Spleen (tissue), 7 donors: ENCODE measurements at regions not wholly inside any gene's neighbourhood (a gene's known extent, or its start where the extent isn't known, plus 50 kb on each side); places are given as distances from the start of the nearest gene placed in this dataset.

Source experiments
- CTCF ChIP-seq, 11 experiments: fragments of 200-600 bp in 7 of 11; fragments of 450-650 bp in 4 of 11; sonication (generic) in 4 of 11; IDR thresholded peaks in 8 of 11; conservative IDR thresholded peaks in 3 of 11; 1 replicate in 7 of 11; 2 replicates in 4 of 11; pipeline versions ENCODE4 v1.4.0 to v1.8.0; 2016 to 2021; ENCODE audit warnings: antibody characterized with exemption in 11 of 11, inconsistent platforms in 4 of 11, mild to moderate bottlenecking in 1 of 11
- POLR2A ChIP-seq, 3 donors: fragments of 450-650 bp; IDR thresholded peaks; one replicate each; pipeline ENCODE4 v1.5.1; 2017; ENCODE audit warnings: antibody characterized with exemption in 3 of 3, mild to moderate bottlenecking in 1 of 3
- donor health status: DM: no; HTN: no; CAD: no; lungs with moderate emphysema.
- donor health status: DM: no; HTN: no; CAD: no.
- donor health status: DM: no; HTN: no; CAD: no.

- no peak for TF ChIP-seq POLR2A (IDR thresholded peaks at IDR 0.05)
- no peak for TF ChIP-seq CTCF (IDR thresholded peaks at IDR 0.05 in 8 of 11, conservative IDR thresholded peaks at IDR 0.05 in 3 of 11)
Measured at GRCh38 chr3:41044523-41044922, 154.8 kb upstream of the CTNNB1 start.
